ENCODE measurements at regions not wholly inside any gene's neighbourhood (a gene's known extent, or its start where the extent isn't known, plus 50 kb on each side); places are given as distances from the start of the nearest gene placed in this dataset.
"Not testable (repeated sequence)": the region's sequence is repeated elsewhere in the genome, so short reads cannot be mapped to it uniquely, and the experiment has no call there.

GRCh38 chr5:155633338-155633957, 619.9 kb downstream of the KIF4B start:
- H3K4me3 ChIP-seq (ENCODE audit: low read depth, low read length) = no peak overlapping the region
- no peak for TF ChIP-seq CTCF (conservative IDR thresholded peaks at IDR 0.05; ENCODE audit: low read depth, low read length)
- no peak for DNase-seq (ENCODE audit: low read depth)

- no peak for DNase-seq (ENCODE audit: low read depth)
- no peak for TF ChIP-seq CTCF (conservative IDR thresholded peaks at IDR 0.05; ENCODE audit: low read depth, low read length)
- no peak overlapping the region for H3K4me3 ChIP-seq (ENCODE audit: low read depth, low read length)
Observed at GRCh38 chr5:155649666-155650065, 636.1 kb downstream of the KIF4B start.

- DNase-seq (ENCODE audit: low read depth) = no peak
- H3K4me3 ChIP-seq (ENCODE audit: low read depth, low read length) = no peak overlapping the region
- no peak for TF ChIP-seq CTCF (conservative IDR thresholded peaks at IDR 0.05; ENCODE audit: low read depth, low read length)
Observed at GRCh38 chr5:155655569-155655968, 642.0 kb downstream of the KIF4B start.

- H3K4me3 ChIP-seq (ENCODE audit: low read depth, low read length) = no peak overlapping the region
- DNase-seq (ENCODE audit: low read depth) = no peak
- TF ChIP-seq CTCF (conservative IDR thresholded peaks at IDR 0.05; ENCODE audit: low read depth, low read length) = no peak
Observed at GRCh38 chr5:155661859-155662258, 648.3 kb downstream of the KIF4B start.

- H3K4me3 ChIP-seq (ENCODE audit: low read depth, low read length) = no peak overlapping the region
- no peak for DNase-seq (ENCODE audit: low read depth)
- TF ChIP-seq CTCF (conservative IDR thresholded peaks at IDR 0.05; ENCODE audit: low read depth, low read length) = no peak
Observed at GRCh38 chr5:155665361-155665760, 651.8 kb downstream of the KIF4B start.

GRCh38 chr5:155672001-155672400, 655.0 kb upstream of the SGCD start:
- H3K4me3 ChIP-seq (ENCODE audit: low read depth, low read length) = not testable (repeated sequence)

GRCh38 chr5:155676967-155677366, 650.0 kb upstream of the SGCD start:
- no peak for TF ChIP-seq CTCF (conservative IDR thresholded peaks at IDR 0.05; ENCODE audit: low read depth, low read length)
- DNase-seq (ENCODE audit: low read depth) = no peak
- no peak overlapping the region for H3K4me3 ChIP-seq (ENCODE audit: low read depth, low read length)

More at GRCh38 chr5:155672001-155672400, 655.0 kb upstream of the SGCD start:
- not testable (repeated sequence) for DNase-seq (ENCODE audit: low read depth)
